ENCODE measurements at regions not wholly inside any gene's neighbourhood (a gene's known extent, or its start where the extent isn't known, plus 50 kb on each side); places are given as distances from the start of the nearest gene placed in this dataset.
"Not testable (repeated sequence)": the region's sequence is repeated elsewhere in the genome, so short reads cannot be mapped to it uniquely, and the experiment has no call there.

DNA sequence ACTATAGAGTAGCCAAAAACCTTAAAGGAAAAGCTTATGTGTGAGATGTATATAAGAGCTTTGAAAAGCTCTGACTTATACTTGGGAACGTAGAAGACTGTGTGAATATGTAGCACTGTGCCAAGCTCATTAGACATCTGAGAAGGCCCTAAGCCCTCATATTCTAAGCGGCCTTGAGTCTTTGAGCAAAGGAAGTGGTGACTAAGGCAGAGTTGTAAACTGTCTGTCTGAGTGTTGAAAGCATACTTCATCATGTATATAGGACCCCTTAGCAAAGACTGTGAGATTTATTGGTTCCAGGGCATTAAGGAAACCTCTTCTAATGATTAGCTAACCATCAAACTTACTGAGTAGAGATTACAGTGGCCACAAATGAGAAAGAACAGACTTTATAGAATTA lies 153.3 kb upstream of the LYPLAL1 start:
- no peak for DNase-seq

- no peak for DNase-seq
These were observed 152.8 kb upstream of the LYPLAL1 start for GRCh38 chr1:219020846-219021245.

DNA sequence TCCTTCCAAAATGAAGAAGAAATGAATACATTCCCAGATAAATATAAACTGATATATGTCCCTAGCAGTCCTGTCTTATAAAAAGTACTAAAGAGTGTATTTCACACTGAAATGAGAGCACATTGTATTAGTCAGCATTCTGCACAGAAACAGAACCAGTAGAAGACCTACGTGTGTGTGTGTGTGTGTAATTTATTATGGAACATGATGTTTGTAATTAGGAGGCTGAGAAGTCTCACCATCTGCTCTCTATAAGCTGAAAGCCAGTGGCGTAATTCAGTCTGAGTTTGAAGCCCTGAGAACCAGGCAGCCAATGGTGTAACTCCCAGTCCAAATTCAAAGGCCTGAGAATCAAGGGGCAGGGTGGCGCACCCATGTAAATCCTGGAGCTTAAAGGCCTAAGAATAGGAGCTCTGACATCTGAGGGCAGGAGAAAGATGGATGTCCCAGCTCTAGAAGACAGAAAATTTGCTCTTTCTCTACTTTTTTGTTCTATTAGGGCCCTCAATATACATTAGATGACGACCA lies 146.5 kb upstream of the LYPLAL1 start:
- DNase-seq, result no peak

DNA sequence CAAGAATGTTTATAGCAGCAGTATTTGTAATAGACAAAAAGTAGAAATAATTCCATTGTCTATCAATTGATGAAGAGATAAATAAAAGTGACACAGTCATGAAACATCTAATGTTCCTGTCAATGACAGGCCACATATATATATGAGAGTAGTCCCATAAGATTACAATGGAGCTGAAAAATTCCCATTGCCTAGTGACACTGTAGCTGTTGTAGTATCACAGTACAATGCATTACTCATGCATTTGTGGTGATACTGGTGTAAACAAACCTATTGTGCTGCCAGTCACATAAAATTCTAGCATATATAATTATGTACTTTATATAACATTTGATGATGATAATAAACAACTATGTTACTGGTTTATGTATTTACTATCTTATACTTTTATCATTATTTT lies 141.9 kb upstream of the LYPLAL1 start:
- no peak for DNase-seq

GRCh38 chr1:219038398-219038797 lies 135.3 kb upstream of the LYPLAL1 start:
- no peak for DNase-seq

GRCh38 chr1:219039017-219039681 lies 134.5 kb upstream of the LYPLAL1 start:
- DNase-seq, result no peak

DNA sequence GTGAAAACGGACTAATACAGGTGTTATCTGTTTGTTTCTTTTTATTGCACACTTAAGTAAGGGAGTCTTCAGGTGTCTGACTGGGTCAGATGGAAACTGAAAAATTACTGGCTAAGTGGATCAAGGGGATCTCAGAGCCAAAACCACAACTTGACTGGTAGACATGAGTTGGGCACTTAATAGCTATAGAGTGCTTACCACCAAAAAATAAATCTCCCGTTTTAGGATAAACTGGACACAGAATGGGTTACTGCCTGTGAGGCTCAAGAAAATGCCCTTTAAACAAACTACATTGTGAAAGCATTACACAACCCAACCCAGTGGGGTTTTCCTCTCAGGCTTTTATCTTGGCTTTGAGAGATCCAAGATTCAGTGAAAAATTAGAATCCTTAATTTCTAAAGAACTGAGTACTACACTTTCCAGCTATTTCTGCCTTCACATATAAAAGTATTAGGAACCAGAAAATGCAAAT lies 134.0 kb upstream of the LYPLAL1 start:
- no peak for DNase-seq

DNA sequence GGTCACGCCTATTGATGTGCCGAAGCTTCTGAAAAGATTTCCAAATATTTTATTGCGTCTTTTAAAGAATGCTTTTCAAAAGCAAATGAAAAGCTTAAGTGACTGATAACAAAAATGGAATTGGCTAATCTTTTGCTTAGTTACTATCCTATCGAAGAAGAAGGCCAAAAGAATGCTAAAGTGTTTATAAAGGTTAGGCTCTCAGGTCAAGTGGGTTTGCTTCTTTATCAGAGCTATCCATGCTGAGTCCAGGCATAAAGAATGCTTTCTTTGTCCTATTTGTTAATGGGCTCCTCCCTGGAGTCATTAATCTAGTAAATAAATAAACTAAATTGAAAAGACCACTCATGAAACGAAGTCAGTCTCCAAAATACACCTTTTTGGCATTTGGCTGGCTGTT lies 133.4 kb upstream of the LYPLAL1 start:
- no peak for DNase-seq

- no peak for DNase-seq
These were observed 132.5 kb upstream of the LYPLAL1 start for GRCh38 chr1:219041141-219041540.

DNA sequence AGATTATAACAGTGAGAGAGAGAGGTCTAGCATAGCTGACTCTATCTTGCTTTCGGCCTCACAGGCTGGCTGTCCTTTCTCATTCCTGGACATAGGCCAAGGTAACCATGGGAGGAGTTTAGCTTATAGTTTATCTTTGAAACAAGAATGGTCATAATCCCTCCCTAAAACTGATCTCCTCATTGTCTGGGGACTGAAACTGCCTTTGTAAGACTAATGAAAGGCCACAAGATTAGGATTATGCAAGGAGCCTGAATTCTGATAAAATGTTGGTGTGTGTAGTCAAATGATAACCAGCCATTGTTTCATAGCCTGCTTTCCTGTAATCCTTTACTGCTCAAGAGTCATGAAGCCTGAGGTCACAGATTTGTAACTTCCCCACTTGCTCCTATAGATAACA lies 131.9 kb upstream of the LYPLAL1 start:
- DNase-seq, result no peak

DNA sequence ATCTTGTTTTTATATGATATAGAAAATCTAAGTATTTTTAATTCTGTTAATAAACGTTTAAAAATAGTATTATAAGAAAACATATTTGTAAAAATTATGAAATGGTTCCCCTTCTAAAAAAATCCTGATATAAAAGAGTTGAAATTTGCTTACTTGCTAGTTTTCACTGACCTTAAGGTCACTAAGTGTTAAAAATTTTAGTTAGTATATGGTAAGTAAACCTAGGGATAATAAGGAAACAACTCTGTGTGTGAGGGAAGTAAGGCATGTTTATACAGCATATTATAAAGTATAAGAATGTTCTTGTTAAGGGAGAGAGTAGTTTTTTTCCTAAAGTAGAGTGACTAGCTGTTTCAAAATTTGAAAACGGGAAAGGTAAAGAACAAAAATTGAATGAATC lies 130.9 kb upstream of the LYPLAL1 start:
- no peak for DNase-seq

DNA sequence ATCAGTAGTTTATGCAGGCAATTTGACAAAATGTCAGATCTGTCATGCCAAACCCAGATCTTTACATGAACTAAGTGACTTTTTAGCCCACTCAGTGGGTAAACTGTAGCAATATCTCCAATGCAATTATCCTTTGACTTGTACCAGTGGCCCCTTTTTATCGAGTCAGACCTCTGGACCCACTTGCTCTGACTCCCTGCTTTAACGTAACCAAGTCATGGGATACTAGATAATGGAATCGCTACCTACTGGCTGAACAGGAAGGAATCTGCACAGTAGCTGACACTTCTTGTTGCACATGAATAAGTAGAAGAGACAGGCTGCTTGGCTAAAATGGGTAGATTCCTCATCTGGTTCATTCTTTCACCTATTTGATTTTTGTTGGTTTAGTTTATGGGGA lies 128.4 kb upstream of the LYPLAL1 start:
- DNase-seq, result no peak

DNA sequence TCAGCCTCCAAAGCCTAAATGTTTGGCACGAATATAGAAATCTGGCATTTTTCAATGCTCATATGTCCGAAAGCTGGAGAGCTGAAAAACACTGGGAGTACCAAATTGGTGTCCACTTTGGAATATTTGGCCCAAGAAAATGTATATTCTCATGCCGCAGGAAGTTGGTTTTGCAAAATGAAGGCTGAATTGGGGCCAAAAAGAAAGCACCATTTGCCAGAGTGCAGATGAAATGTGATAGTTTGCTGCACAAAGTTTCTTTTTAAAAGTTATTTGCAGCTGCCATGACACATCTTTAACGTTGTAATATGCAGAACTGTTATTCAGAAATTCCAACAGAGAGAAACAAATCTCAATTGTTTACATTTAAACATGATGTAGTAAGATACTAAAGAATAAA lies 124.2 kb upstream of the LYPLAL1 start:
- no peak for DNase-seq

- DNase-seq, result no peak
These were observed 123.4 kb upstream of the LYPLAL1 start for GRCh38 chr1:219050086-219050821.

DNA sequence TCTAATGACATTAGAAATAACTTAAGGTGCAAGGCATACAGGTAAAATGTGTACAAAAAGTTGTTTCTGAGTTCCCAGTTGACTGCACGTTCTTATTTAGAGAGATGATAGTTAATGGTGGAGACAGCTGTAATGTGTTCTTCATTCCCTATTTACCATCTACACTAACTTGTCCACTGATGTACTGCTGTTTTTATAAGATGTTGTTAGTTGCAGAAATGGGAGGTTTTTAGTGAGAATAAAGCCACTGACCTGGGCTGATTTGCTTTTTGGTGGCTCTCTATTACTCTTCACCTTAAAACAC lies 122.9 kb upstream of the LYPLAL1 start:
- DNase-seq, result no peak

DNA sequence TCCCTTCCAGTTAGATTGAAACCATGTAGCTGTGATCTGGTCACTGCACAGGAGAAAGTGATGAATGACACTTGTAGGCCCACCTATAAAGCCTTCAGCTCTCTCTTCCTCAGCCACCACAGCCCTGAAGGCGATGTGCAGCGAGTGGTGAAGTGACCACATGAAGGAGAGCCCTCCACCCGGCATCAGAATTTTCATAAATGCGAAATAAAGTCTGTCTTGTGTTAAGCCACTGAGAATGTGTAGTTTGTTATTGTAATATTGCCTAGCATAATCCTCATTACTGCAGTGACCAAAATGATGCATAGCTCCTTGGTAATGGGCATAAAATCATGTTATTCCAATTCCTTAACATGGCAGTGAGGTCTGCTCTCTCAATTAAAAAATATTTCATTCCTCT lies 122.1 kb upstream of the LYPLAL1 start:
- no peak for DNase-seq

GRCh38 chr1:219058891-219059820 lies 114.5 kb upstream of the LYPLAL1 start:
- DNase-seq, result no peak

DNA sequence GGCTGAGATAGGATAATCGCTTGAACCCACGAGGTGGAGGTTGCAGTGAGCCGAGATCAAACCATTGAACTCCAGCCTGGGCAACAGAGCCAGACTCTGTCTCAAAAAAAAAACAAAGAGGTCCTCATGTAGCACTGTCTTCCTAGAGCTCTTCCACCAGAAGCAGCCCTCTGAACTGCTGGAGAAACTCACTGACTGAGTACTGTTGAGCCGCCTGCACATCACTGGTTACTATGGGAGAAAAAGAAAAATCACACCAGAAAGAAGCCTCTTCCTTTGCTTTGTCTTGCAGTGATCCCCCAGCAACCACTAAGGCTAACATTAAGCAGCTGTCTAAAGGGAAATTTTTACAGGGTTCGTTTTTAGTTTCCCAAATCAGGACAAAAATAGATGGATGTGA lies 112.9 kb upstream of the LYPLAL1 start:
- DNase-seq, result no peak

DNA sequence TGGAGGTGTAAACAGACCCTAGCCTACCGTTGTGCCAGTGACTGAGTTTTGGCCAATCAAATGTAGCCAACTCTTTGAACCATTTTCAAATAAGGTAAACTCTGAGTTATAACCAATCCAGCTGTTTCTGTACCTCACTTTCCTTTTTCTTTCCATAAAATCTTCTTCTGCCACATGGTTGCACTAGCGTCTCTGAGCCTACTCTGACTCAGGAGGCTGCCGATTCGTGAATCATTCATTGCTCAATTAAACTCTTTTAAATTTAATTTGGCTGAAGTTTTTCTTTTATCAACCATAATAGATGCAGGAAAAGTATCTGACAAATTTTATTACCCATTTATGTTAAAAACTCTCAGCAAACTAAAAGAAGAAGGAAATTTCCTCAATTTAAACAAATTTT lies 111.5 kb upstream of the LYPLAL1 start:
- no peak for DNase-seq

DNA sequence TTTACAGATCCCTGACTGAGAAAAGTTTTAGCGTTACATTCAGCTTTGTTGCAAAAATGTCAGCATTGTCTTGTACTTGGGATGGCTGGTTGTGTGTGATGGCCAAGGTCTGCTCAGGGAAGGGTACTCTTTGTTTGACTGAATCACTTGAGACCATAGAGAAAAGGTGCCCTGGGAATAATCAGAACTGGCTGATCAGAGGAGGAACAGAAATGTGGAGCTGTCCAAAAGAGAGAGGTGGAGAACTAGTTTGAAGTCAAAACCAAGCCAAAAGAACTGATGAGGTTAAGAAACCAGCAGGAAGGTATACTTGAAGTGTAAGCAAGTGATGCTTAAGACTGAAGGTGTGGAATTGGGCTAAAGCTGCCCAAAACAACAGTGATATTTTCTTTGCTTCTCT lies 107.6 kb upstream of the LYPLAL1 start:
- DNase-seq, result no peak

DNA sequence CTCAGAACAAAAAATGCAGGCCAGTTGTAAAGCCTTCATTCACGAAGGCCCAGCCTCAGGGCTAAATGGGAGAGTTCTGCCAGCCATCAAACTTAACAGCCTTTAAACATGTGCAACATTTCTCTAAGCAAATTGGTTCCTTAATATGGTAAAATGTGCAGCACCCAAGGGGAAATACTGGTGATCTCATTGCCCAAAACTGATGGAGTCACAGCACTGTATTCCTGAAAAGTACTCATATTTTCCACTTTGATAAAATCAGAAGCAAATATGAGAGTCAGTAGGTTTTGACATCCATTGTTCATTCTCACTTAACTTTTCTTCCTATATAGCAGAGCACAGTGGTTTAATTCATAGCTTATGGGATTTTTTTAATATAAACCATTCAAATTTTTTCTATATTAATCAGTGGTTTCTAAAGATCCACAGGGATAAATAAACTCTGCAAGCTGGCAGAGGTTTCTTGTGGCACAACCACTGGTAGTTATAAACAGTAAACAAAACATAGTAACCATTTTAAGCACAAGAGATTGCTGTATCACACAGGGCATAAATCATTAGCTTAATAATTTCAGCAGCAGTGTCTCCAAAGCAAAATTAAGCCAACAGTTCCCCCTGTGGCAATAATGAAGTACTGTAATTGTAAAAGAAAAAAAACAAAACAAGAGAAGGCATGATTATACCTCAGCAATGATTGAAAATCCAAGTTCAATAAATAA lies 106.9 kb upstream of the LYPLAL1 start:
- DNase-seq, result no peak

DNA sequence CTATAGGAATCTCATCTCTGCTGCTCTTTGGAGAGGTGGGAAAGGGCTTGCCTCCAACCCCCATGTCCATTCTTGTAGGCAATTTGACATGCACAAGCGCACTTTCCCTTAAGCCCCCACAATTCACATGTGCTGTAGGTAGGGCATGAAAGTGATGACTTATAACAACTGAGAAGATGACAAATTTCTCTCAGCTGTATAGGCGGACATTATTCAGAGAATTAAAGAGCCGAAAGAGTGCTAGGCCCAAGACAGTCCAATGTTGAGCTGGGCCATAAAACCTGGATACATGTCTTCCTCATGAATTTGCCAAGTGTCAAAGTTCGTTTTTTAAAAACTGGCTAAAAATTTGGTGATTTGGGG lies 106.3 kb upstream of the LYPLAL1 start:
- no peak for DNase-seq

DNA sequence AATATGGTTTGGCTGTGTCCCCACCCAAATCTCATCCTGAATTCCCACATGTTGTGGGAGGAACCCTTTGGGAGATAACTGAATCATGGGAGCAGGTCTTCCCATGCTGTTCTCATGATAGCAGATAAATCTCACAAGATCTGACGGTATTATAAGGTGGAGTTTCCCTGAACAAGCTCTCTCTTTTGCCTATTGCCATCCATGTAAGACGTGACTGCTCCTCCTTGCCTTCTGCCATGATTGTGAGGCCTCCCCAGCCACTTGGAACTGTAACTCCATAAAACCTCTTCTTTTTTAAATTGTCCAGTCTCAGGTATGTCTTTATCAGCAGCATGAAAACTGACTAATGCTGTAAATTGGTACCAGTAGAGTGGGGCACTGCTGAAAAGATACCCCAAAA lies 103.3 kb upstream of the LYPLAL1 start:
- not testable (repeated sequence) for DNase-seq
